UCSD-AML1 (cell line): ENCODE measurements at regions not wholly inside any gene's neighbourhood (a gene's known extent, or its start where the extent isn't known, plus 50 kb on each side); places are given as distances from the start of the nearest gene placed in this dataset.
A peak's percentile ranks its signal among the peaks of the same experiment; 100 is the strongest.
"Not testable (repeated sequence)": the region's sequence is repeated elsewhere in the genome, so short reads cannot be mapped to it uniquely, and the experiment has no call there.

Experiments used
- DNase-seq: peaks from one replicate; lab custom pipeline; 2025; ENCODE audit not compliant: unreplicated experiment; lab: John Stamatoyannopoulos, UW

GRCh38 chr1:221978631-221979334 lies 236.9 kb upstream of the DUSP10 start:
- DNase-seq = not testable (repeated sequence)

GRCh38 chr1:221973787-221974186 lies 231.9 kb upstream of the DUSP10 start:
- DNase-seq = not testable (repeated sequence)

- DNase-seq = no peak
These were observed 230.7 kb upstream of the DUSP10 start for GRCh38 chr1:221972276-221973235.

DNA sequence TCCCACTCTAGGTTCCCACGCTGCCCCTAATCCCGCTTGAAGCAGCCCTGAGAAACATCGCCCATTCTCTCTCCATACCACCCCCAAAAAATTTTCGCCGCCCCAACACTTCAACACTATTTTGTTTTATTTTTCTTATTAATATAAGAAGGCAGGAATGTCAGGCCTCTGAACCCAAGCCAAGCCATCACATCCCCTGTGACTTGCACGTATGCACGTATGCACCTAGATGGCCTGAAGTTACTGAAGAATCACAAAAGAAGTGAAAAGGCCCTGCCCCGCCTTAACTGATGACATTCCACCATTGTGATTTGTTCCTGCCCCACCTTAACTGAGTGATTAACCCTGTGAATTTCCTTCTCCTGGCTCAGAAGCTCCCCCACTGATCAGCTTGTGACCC lies 229.1 kb upstream of the DUSP10 start:
- not testable (repeated sequence) for DNase-seq

GRCh38 chr1:221969298-221969858 lies 227.5 kb upstream of the DUSP10 start:
- not testable (repeated sequence) for DNase-seq

GRCh38 chr1:221967538-221967937 lies 225.6 kb upstream of the DUSP10 start:
- not testable (repeated sequence) for DNase-seq

DNA sequence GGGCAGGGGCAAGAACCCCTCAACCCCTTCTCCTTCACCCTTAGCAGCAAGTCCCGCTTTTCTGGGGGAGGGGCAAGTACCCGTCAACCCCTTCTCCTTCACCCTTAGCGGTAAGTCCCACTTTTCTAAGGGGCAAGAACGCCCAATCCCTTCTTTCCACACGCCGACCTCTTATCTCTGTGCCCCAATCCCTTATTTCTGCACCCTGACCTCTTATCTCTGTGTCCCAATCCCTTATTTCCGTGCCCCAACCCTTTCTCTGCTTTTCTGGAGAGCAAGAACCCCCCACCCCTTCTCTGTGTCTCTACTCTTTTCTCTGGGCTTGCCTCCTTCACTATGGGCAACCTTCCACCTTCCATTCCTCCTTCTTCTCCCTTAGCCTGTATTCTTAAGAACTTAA lies 225.0 kb upstream of the DUSP10 start:
- not testable (repeated sequence) for DNase-seq

GRCh38 chr1:221965891-221966290 lies 224.0 kb upstream of the DUSP10 start:
- DNase-seq = not testable (repeated sequence)

- DNase-seq = no peak
These were observed 223.4 kb upstream of the DUSP10 start for GRCh38 chr1:221965252-221965651.

DNA sequence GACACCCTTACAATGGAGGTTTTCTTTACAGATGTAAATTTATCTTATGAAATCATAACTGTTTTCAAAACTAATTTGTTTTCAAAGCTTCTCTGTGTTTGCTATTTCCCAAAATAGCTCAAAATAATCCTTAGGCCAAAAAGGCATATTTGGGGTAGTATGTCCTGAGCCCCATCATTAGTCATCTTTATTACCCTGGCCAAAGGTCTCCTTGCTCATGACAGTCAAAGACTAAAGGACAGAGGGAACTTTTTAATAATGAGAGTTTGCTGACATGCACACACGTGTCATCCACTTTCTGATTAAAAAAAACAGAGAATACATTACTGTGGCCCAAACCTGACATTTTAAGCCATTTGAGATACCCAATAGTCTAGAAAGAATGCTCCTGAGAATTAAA lies 221.9 kb upstream of the DUSP10 start:
- DNase-seq = no peak

DNA sequence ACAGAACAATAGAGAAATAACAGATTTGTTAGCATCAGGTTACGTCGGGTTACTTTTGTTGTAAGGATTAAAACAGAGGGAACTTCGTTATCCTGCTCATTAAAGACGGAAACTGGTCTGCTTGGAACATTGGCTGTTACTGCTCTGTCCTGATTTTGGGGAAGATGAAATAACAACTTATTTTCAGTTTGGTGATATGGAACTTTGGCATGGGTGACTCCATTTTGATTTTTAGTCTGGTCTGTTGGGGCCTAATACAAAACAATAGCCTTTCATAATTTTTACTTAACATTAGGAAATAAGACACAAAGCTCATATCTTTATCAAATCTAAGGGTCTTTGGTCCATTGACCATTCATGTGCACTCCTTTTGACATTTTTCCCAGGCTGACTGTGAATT lies 220.5 kb upstream of the DUSP10 start:
- DNase-seq = no peak

DNA sequence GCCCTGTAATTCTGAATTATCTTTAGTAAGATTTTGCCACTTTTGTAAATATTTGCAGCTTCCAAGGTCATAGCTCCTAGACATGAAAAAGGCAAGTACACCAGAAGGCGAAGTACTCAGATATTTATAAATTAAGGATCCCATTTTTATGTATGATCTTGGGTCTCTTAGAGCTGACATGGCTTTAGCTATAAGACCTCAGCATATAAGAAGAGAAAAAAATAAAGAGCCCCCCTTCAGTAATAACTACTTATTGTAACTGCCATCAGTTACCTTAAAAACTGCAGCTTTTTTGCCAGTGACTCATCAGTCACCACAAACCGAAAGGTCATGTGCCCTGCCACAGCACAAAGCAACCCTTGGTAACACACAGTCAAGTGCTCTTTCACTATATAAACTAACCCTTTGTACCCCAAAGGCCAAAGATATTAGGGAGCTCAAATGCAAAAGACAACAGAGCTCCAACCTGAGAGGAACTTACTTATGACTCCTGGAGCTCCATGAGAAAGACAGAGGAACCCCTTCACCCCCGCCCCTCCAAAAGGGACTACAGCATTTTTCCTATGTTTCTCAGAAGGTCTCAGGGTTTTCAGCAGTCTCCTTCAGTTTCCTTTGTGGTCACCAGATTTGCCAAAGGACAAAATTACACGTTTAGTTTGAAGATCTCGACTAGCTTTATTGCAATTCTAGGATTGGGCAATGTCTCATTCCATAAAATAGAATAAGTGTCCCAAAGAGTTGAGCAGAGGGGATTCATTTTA lies 219.8 kb upstream of the DUSP10 start:
- DNase-seq = peak; percentile 21

DNA sequence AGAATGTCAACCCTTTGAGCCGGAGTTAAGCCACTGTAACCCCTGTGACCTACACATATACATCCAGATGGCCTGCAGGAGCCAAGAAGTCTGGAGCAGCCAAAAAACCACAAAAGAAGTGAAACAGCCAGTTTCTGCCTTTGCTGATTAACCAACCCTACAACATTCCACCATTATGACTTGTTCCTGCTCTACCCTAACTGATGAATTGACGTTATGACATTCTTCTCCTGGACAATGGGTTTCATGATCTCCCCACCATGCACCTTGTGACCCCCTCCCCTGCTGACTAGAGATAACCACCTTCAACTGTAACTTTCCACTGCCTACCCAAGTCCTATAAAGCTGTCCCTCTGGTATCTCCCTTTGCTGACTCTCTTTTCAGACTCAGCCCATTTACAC lies 216.3 kb upstream of the DUSP10 start:
- DNase-seq = not testable (repeated sequence)

GRCh38 chr1:221957350-221957749 lies 215.5 kb upstream of the DUSP10 start:
- not testable (repeated sequence) for DNase-seq

GRCh38 chr1:221949996-221950395 lies 208.1 kb upstream of the DUSP10 start:
- DNase-seq = no peak

DNA sequence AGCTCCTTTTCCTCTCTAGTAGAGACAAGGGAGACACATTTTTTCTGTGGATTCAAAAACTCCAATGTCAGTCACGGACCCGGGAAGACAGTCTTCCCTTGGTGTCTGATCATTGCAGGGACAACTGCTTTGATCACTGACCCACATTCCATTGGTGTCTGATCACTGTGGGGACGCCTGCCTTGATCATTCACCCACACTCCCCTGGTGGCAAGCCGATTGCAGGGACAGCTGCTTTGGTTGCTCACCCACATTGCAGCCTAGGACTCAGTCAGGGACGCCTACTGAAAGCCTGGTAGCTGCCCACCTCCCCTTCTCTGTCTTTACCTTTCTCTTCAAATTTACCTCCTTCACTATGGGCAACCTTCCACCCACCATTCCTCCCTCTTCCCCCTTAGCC lies 206.6 kb upstream of the DUSP10 start:
- no peak for DNase-seq

DNA sequence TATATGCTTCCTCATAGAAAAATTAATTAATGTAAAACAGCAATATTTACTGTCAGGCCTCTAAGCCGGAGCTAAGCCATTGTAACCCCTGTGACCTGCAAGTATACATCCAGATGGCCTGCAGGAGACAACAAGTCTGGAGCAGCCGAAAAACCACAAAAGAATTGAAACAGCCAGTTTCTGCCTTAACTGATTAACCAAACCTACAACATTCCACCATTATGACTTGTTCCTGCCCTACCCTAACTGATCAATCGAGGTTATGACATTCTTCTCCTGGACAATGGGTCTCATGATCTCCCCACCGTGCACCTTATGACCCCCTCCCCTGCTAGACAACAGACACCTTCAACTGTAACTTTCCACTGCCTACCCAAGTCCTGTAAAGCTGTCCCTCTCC lies 205.8 kb upstream of the DUSP10 start:
- DNase-seq = no peak

GRCh38 chr1:221946768-221947167 lies 204.9 kb upstream of the DUSP10 start:
- DNase-seq = no peak

- no peak for DNase-seq
These were observed 203.8 kb upstream of the DUSP10 start for GRCh38 chr1:221945669-221946068.

- no peak for DNase-seq
These were observed 202.5 kb upstream of the DUSP10 start for GRCh38 chr1:221944247-221944870.

DNA sequence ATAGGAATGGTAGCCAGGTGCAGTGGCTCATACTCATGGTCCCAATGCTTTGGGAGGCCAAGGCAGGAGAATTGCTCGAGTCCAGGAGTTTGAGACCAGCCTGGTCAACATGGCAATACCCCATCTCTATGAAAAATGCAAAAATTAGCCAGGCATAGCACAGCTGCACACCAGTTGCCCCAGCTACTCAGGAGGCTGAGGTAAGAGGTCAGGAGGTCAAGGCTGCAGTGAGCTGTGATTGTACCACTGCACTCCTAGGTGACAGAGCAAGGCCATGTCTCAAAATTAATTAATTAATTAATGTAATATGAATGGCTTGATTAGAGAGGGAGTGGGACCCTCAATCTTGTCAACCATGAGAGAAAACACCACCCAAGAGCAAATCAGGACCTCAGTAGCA lies 198.7 kb upstream of the DUSP10 start:
- DNase-seq = no peak
